GM19099 (cell line): ENCODE measurements at regions not wholly inside any gene's neighbourhood (a gene's known extent, or its start where the extent isn't known, plus 50 kb on each side); places are given as distances from the start of the nearest gene placed in this dataset.

Source experiments
- POLR2A ChIP-seq: IDR thresholded peaks from 3 replicates; pipeline ENCODE4 v1.6.1; 2011; ENCODE audit warnings: low read depth; ENCODE audit not compliant: insufficient read length; ENCODE audit errors: extremely low read depth

DNA sequence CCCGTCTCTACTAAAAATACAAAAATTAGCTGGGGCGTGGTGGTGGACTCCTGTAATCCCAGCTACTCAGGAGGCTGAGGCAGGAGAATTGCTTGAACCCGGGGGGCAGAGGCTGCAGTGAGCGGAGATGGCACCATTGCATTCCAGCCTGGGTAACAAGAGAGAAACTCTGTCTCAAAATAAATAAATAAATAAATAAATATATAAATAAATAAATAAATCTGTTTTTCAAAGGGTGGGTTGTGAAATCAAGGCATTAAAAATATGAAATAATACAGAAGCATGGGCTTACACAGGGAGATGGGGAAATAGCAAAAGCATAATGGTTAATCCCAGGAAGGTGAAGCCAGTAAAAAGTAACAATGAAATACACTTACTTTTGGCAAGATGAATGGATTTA is 93.9 kb downstream of the LYZL2 start:
- no peak for TF ChIP-seq POLR2A

GRCh38 chr10:30534465-30535144 is 94.9 kb downstream of the LYZL2 start:
- no peak for TF ChIP-seq POLR2A

DNA sequence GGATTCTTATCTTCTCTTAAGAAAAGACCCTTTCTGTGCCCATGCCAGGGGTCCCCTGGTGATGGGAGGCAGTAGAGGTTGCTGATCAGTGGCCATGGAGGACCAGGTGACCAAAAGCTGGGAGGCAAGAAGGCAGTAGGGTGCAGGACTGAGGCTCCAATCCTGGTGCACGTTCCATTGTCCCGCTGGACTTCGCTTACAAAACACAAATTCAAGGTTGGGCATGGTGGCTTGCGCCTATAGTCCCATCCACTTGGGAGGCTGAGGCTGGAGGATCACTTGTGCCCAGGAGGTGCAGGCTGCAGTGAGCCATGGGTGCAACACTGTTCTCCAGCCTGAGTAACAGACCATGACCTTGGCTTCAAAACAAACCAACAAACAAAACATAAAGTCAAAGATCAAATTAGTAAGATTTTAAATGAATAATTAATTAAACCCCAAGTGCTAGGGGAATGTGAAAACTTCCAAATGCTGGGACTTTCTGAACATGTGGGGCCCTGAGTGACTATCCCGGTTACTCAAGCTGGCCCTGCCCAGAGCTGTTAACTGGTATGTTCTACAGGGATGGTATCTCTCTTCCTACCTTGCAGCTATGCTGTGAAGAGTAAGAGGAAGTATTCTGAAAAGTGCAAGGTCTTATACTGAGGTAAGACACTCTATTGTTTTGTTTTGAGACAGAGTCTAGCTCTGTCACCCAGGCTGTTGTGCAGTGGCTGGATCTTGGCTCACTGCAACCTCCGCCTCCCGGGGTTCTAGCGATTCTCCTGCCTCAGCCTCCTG is 97.6 kb downstream of the LYZL2 start:
- no peak for TF ChIP-seq POLR2A

- peak; percentile 60 for TF ChIP-seq POLR2A
Measured at GRCh38 chr10:30529373-30529998, 95.5 kb downstream of the MAP3K8 start.

GRCh38 chr10:30528429-30528786 is 94.4 kb downstream of the MAP3K8 start:
- no peak for TF ChIP-seq POLR2A

- TF ChIP-seq POLR2A: no peak
Measured at GRCh38 chr10:30527623-30528428, 93.8 kb downstream of the MAP3K8 start.

DNA sequence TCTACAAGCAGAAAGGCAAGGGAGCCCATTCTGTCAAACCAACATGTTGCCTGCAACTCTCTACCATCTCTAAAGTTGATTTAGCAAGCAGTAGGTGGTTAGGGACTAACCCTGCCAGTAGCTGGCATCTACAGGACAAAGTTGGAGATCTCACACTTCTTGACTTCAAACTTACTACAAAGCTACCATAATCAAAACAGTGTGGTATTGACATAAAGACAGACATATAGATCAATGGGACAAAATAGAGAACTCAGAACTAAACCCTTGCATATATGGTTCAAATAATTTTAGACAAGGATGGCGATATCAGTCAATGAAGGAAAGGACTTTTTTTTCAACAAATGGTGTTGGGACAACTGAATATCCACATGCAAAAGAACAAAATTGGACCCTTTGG is 84.9 kb downstream of the MAP3K8 start:
- no peak for TF ChIP-seq POLR2A
